Renal pelvis (tissue), 1 donor: ENCODE measurements at regions not wholly inside any gene's neighbourhood (a gene's known extent, or its start where the extent isn't known, plus 50 kb on each side); places are given as distances from the start of the nearest gene placed in this dataset.
"Not testable (repeated sequence)": the region's sequence is repeated elsewhere in the genome, so short reads cannot be mapped to it uniquely, and the experiment has no call there.

ENCODE experiments used
- DNase-seq: peaks from one replicate; pipeline ENCODE4 v3.0.0-alpha.2; 2013

- not testable (repeated sequence) for DNase-seq
Observed at GRCh38 chr6:11452106-11452505, 85.4 kb upstream of the TMEM170B start.

GRCh38 chr6:11450037-11450436, 87.5 kb upstream of the TMEM170B start:
- DNase-seq = no peak

- DNase-seq = no peak
Observed at GRCh38 chr6:11449408-11449807, 88.1 kb upstream of the TMEM170B start.

- no peak for DNase-seq
Observed at GRCh38 chr6:11448038-11448437, 89.5 kb upstream of the TMEM170B start.

GRCh38 chr6:11447265-11447664, 90.3 kb upstream of the TMEM170B start:
- no peak for DNase-seq

GRCh38 chr6:11445146-11445545, 92.4 kb upstream of the TMEM170B start:
- no peak for DNase-seq

GRCh38 chr6:11443125-11443524, 94.4 kb upstream of the TMEM170B start:
- not testable (repeated sequence) for DNase-seq

GRCh38 chr6:11442495-11442894, 95.1 kb upstream of the TMEM170B start:
- DNase-seq = no peak

- DNase-seq = no peak
Observed at GRCh38 chr6:11439876-11440275, 97.7 kb upstream of the TMEM170B start.

GRCh38 chr6:11439017-11439420, 98.5 kb upstream of the TMEM170B start:
- DNase-seq = no peak

GRCh38 chr6:11437824-11438459, 99.6 kb upstream of the TMEM170B start:
- no peak for DNase-seq

- no peak for DNase-seq
Observed at GRCh38 chr6:11436508-11437096, 100.9 kb upstream of the TMEM170B start.

- DNase-seq = no peak
Observed at GRCh38 chr6:11434565-11435326, 102.8 kb upstream of the TMEM170B start.

GRCh38 chr6:11433860-11434259, 103.7 kb upstream of the TMEM170B start:
- DNase-seq = no peak

GRCh38 chr6:11432713-11433450, 104.7 kb upstream of the TMEM170B start:
- DNase-seq = no peak

GRCh38 chr6:11432091-11432490, 105.5 kb upstream of the TMEM170B start:
- DNase-seq = no peak

- DNase-seq = no peak
Observed at GRCh38 chr6:11431455-11431937, 106.1 kb upstream of the TMEM170B start.

GRCh38 chr6:11430036-11430435, 107.5 kb upstream of the TMEM170B start:
- no peak for DNase-seq

GRCh38 chr6:11429577-11429976, 108.0 kb upstream of the TMEM170B start:
- DNase-seq = no peak

GRCh38 chr6:11428895-11429294, 108.7 kb upstream of the TMEM170B start:
- DNase-seq = no peak

GRCh38 chr6:11428371-11428770, 109.2 kb upstream of the TMEM170B start:
- no peak for DNase-seq

- DNase-seq = no peak
Observed at GRCh38 chr6:11427723-11428245, 109.8 kb upstream of the TMEM170B start.
